ENCODE measurements at regions not wholly inside any gene's neighbourhood (a gene's known extent, or its start where the extent isn't known, plus 50 kb on each side); places are given as distances from the start of the nearest gene placed in this dataset.

GRCh38 chr2:160683206-160683605 lies 189.6 kb upstream of the RBMS1 start:
- DNase-seq = no peak

GRCh38 chr2:160687629-160688028 lies 194.0 kb upstream of the RBMS1 start:
- DNase-seq = no peak

- no peak for DNase-seq
Measured at GRCh38 chr2:160689441-160689840, 195.8 kb upstream of the RBMS1 start.

GRCh38 chr2:160694221-160694620 lies 200.6 kb upstream of the RBMS1 start:
- no peak for DNase-seq

GRCh38 chr2:160694631-160695030 lies 201.0 kb upstream of the RBMS1 start:
- DNase-seq = no peak

GRCh38 chr2:160695402-160696086 lies 201.9 kb upstream of the RBMS1 start:
- no peak for DNase-seq

- no peak for DNase-seq
Measured at GRCh38 chr2:160696087-160696452, 202.5 kb upstream of the RBMS1 start.

- DNase-seq = no peak
Measured at GRCh38 chr2:160697817-160698216, 204.2 kb upstream of the RBMS1 start.

GRCh38 chr2:160700021-160700814 lies 206.6 kb upstream of the RBMS1 start:
- DNase-seq = no peak

- DNase-seq = no peak
Measured at GRCh38 chr2:160701822-160702221, 208.2 kb upstream of the RBMS1 start.

- DNase-seq = no peak
Measured at GRCh38 chr2:160702754-160703153, 209.1 kb upstream of the RBMS1 start.

GRCh38 chr2:160703648-160704585 lies 210.3 kb upstream of the RBMS1 start:
- DNase-seq = no peak

GRCh38 chr2:160715428-160715827 lies 221.8 kb upstream of the RBMS1 start:
- no peak for DNase-seq

- DNase-seq = no peak
Measured at GRCh38 chr2:160719116-160719515, 225.5 kb upstream of the RBMS1 start.

- no peak for DNase-seq
Measured at GRCh38 chr2:160720098-160720497, 226.5 kb upstream of the RBMS1 start.

- no peak for DNase-seq
Measured at GRCh38 chr2:160721089-160722040, 227.8 kb upstream of the RBMS1 start.

- no peak for DNase-seq
Measured at GRCh38 chr2:160726046-160726445, 232.4 kb upstream of the RBMS1 start.

- no peak for DNase-seq
Measured at GRCh38 chr2:160730296-160730995, 236.8 kb upstream of the RBMS1 start.

GRCh38 chr2:160731415-160731814 lies 237.8 kb upstream of the RBMS1 start:
- no peak for DNase-seq

GRCh38 chr2:160731856-160732255 lies 238.2 kb upstream of the RBMS1 start:
- no peak for DNase-seq

GRCh38 chr2:160735696-160736095 lies 242.1 kb upstream of the RBMS1 start:
- no peak for DNase-seq

All from amniotic stem cell (primary cell).